ENCODE measurements at regions not wholly inside any gene's neighbourhood (a gene's known extent, or its start where the extent isn't known, plus 50 kb on each side); places are given as distances from the start of the nearest gene placed in this dataset.

- DNase-seq (ENCODE audit: insufficient read length, low spot score) (no peak), FAIRE-seq (no peak)
- no peak for TF ChIP-seq POLR2A (IDR thresholded peaks at IDR 0.05; ENCODE audit: low read depth, low read length)
- no peak for TF ChIP-seq TAF1 (IDR thresholded peaks at IDR 0.05; ENCODE audit: low read depth, low read length)
These were observed 284.3 kb upstream of the LRATD1 start for GRCh38 chr2:14348247-14348646.

DNA sequence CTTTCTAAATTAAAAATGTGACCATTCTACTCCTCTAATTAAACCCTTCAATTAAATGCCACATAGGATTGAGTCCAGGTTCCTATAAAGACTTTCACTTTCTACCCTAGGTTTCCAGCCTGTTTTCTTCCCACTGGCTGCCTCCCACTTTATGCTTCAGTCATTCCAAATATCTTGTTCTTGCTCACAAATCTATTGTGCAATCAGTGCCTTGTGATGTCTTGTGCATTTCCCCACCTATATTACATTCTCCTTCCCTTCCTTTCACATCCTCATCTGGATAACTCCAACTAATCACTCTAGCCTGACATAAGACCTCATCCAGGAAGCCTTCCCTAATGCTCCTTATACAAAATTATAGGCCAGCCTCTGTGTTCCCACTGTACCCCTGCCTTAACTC, 281.7 kb upstream of the LRATD1 start:
- FAIRE-seq: no peak
- TF ChIP-seq POLR2AphosphoS5 (IDR thresholded peaks at IDR 0.05; ENCODE audit: low read depth, low read length) (no peak), POU2F2 (IDR thresholded peaks at IDR 0.05; ENCODE audit: low read depth, low read length) (no peak), SPI1 (IDR thresholded peaks at IDR 0.05; ENCODE audit: low read depth, low read length) (no peak), PAX5 (IDR thresholded peaks at IDR 0.05; ENCODE audit: insufficient read depth, low read length, severe bottlenecking) (no peak), TAF1 (IDR thresholded peaks at IDR 0.05; ENCODE audit: low read depth, low read length) (no peak), POLR2A (IDR thresholded peaks at IDR 0.05; ENCODE audit: low read depth, low read length) (no peak)
- DNase-seq (ENCODE audit: insufficient read length, low spot score): no peak

GRCh38 chr2:14352067-14352466, 280.4 kb upstream of the LRATD1 start:
- no peak for TF ChIP-seq TAF1 (IDR thresholded peaks at IDR 0.05; ENCODE audit: low read depth, low read length)
- TF ChIP-seq POLR2A (IDR thresholded peaks at IDR 0.05; ENCODE audit: low read depth, low read length): no peak
- no peak for TF ChIP-seq PAX5 (IDR thresholded peaks at IDR 0.05; ENCODE audit: insufficient read depth, low read length, severe bottlenecking)
- TF ChIP-seq POU2F2 (IDR thresholded peaks at IDR 0.05; ENCODE audit: low read depth, low read length): no peak
- TF ChIP-seq SPI1 (IDR thresholded peaks at IDR 0.05; ENCODE audit: low read depth, low read length): no peak
- no peak for TF ChIP-seq POLR2AphosphoS5 (IDR thresholded peaks at IDR 0.05; ENCODE audit: low read depth, low read length)
- no peak for DNase-seq (ENCODE audit: insufficient read length, low spot score)
- no peak for FAIRE-seq

DNA sequence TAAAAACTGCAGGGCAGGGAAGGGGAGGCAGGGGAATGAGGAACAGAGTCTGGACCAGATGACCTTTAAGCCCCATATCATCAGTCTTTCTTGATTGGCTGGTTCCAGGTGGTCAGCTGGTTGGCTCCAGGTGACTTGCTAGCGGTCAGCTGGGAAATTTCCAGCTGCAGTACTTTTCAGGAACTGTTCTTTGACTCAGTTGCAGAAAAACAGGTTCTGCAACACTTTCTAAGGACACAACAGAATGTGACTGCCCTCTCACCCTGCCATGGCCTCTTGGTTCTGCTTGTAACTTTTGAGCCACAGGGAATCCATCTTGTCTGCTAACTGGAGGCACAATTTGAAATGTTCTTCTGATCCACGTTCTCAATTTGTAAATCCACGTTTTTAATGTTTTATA, 278.3 kb upstream of the LRATD1 start:
- FAIRE-seq: no peak
- no peak for DNase-seq (ENCODE audit: insufficient read length, low spot score)
- TF ChIP-seq POU2F2 (IDR thresholded peaks at IDR 0.05; ENCODE audit: low read depth, low read length) (no peak), POLR2AphosphoS5 (IDR thresholded peaks at IDR 0.05; ENCODE audit: low read depth, low read length) (no peak), SPI1 (IDR thresholded peaks at IDR 0.05; ENCODE audit: low read depth, low read length) (no peak), TAF1 (IDR thresholded peaks at IDR 0.05; ENCODE audit: low read depth, low read length) (no peak), POLR2A (IDR thresholded peaks at IDR 0.05; ENCODE audit: low read depth, low read length) (no peak), PAX5 (IDR thresholded peaks at IDR 0.05; ENCODE audit: insufficient read depth, low read length, severe bottlenecking) (no peak)

DNA sequence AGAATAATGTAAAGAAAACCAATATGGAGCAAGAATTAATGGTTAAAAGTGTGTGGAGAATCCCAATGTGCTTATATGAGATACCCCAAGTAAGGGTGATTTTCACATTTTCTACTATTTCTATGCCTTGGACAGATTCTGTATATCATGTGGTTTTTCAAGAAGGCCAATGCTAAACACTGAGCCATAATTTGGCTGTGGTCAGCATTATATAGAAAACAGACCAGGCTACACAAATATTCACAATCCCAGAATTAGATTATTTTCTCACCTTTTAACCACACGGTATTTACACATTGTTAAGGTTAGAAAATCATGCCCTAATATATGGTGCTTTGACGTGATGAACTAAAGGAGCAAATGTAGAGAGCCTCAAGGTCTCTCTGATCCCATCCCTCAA, 277.4 kb upstream of the LRATD1 start:
- FAIRE-seq (no peak), DNase-seq (ENCODE audit: insufficient read length, low spot score) (no peak)
- TF ChIP-seq POLR2A (IDR thresholded peaks at IDR 0.05; ENCODE audit: low read depth, low read length) (no peak), SPI1 (IDR thresholded peaks at IDR 0.05; ENCODE audit: low read depth, low read length) (no peak), POLR2AphosphoS5 (IDR thresholded peaks at IDR 0.05; ENCODE audit: low read depth, low read length) (no peak), PAX5 (IDR thresholded peaks at IDR 0.05; ENCODE audit: insufficient read depth, low read length, severe bottlenecking) (no peak), TAF1 (IDR thresholded peaks at IDR 0.05; ENCODE audit: low read depth, low read length) (no peak), POU2F2 (IDR thresholded peaks at IDR 0.05; ENCODE audit: low read depth, low read length) (no peak)

GRCh38 chr2:14358339-14358738, 274.2 kb upstream of the LRATD1 start:
- FAIRE-seq: no peak
- no peak for DNase-seq (ENCODE audit: insufficient read length, low spot score)
- TF ChIP-seq POLR2AphosphoS5 (IDR thresholded peaks at IDR 0.05; ENCODE audit: low read depth, low read length) (no peak), POLR2A (IDR thresholded peaks at IDR 0.05; ENCODE audit: low read depth, low read length) (no peak)

GRCh38 chr2:14358774-14359173, 273.7 kb upstream of the LRATD1 start:
- no peak for DNase-seq (ENCODE audit: insufficient read length, low spot score)
- TF ChIP-seq TAF1 (IDR thresholded peaks at IDR 0.05; ENCODE audit: low read depth, low read length) (no peak), POU2F2 (IDR thresholded peaks at IDR 0.05; ENCODE audit: low read depth, low read length) (no peak), SPI1 (IDR thresholded peaks at IDR 0.05; ENCODE audit: low read depth, low read length) (no peak), POLR2A (IDR thresholded peaks at IDR 0.05; ENCODE audit: low read depth, low read length) (no peak), POLR2AphosphoS5 (IDR thresholded peaks at IDR 0.05; ENCODE audit: low read depth, low read length) (no peak), PAX5 (IDR thresholded peaks at IDR 0.05; ENCODE audit: insufficient read depth, low read length, severe bottlenecking) (no peak)
- no peak for FAIRE-seq

- TF ChIP-seq POU2F2 (IDR thresholded peaks at IDR 0.05; ENCODE audit: low read depth, low read length): no peak
- no peak for TF ChIP-seq SPI1 (IDR thresholded peaks at IDR 0.05; ENCODE audit: low read depth, low read length)
- TF ChIP-seq PAX5 (IDR thresholded peaks at IDR 0.05; ENCODE audit: insufficient read depth, low read length, severe bottlenecking): no peak
- TF ChIP-seq POLR2A (IDR thresholded peaks at IDR 0.05; ENCODE audit: low read depth, low read length): no peak
- no peak for TF ChIP-seq TAF1 (IDR thresholded peaks at IDR 0.05; ENCODE audit: low read depth, low read length)
- TF ChIP-seq POLR2AphosphoS5 (IDR thresholded peaks at IDR 0.05; ENCODE audit: low read depth, low read length): no peak
- FAIRE-seq (no peak), DNase-seq (ENCODE audit: insufficient read length, low spot score) (no peak)
These were observed 269.4 kb upstream of the LRATD1 start for GRCh38 chr2:14363137-14363536.

DNA sequence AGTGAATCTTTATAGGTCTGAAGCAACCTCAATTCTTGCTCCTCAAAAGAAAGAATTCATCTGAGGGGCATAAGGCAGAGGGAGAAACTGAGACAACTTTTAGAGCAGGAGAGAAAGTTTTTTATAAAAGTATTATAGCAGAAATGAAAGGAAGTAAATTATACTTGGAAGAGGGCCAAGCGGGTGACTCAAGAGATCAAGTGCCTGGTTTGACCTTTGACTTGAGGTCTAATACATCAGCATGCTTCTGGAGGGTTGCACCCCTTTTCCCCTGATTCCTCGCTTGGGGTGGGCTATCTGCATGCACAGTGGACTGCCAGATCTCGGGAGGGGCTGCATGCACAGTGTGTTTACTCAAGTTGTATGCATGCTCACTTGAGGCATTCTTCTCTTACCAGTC, 268.5 kb upstream of the LRATD1 start:
- DNase-seq (ENCODE audit: insufficient read length, low spot score) (no peak), FAIRE-seq (no peak)
- TF ChIP-seq POU2F2 (IDR thresholded peaks at IDR 0.05; ENCODE audit: low read depth, low read length) (no peak), SPI1 (IDR thresholded peaks at IDR 0.05; ENCODE audit: low read depth, low read length) (no peak), TAF1 (IDR thresholded peaks at IDR 0.05; ENCODE audit: low read depth, low read length) (no peak), PAX5 (IDR thresholded peaks at IDR 0.05; ENCODE audit: insufficient read depth, low read length, severe bottlenecking) (no peak), POLR2A (IDR thresholded peaks at IDR 0.05; ENCODE audit: low read depth, low read length) (no peak), POLR2AphosphoS5 (IDR thresholded peaks at IDR 0.05; ENCODE audit: low read depth, low read length) (no peak)

- FAIRE-seq (no peak), DNase-seq (ENCODE audit: insufficient read length, low spot score) (no peak)
- no peak for TF ChIP-seq POLR2A (IDR thresholded peaks at IDR 0.05; ENCODE audit: low read depth, low read length)
- TF ChIP-seq POU2F2 (IDR thresholded peaks at IDR 0.05; ENCODE audit: low read depth, low read length): no peak
- TF ChIP-seq TAF1 (IDR thresholded peaks at IDR 0.05; ENCODE audit: low read depth, low read length): no peak
- TF ChIP-seq POLR2AphosphoS5 (IDR thresholded peaks at IDR 0.05; ENCODE audit: low read depth, low read length): no peak
- TF ChIP-seq PAX5 (IDR thresholded peaks at IDR 0.05; ENCODE audit: insufficient read depth, low read length, severe bottlenecking): no peak
- TF ChIP-seq SPI1 (IDR thresholded peaks at IDR 0.05; ENCODE audit: low read depth, low read length): no peak
These were observed 268.0 kb upstream of the LRATD1 start for GRCh38 chr2:14364471-14364870.
